Loucy (cell line): ENCODE measurements at regions not wholly inside any gene's neighbourhood (a gene's known extent, or its start where the extent isn't known, plus 50 kb on each side); places are given as distances from the start of the nearest gene placed in this dataset.

Source experiments
- CTCF ChIP-seq: fragments of 200-600 bp; sonication (generic); conservative IDR thresholded peaks from 2 replicates; pipeline ENCODE4 v1.5.1; 2014; ENCODE audit warnings: mild to moderate bottlenecking, antibody characterized with exemption, low read length
- EZH2phosphoT487 ChIP-seq: fragments of 200-600 bp; IDR thresholded peaks from 2 replicates; pipeline ENCODE4 v1.6.1; 2018; ENCODE audit warnings: antibody characterized with exemption, mild to moderate bottlenecking, moderate library complexity, borderline replicate concordance

- TF ChIP-seq CTCF (no peak), EZH2phosphoT487 (no peak)
Observed at GRCh38 chr12:39007619-39008018, 102.2 kb upstream of the CPNE8 start.
